ENCODE measurements at regions not wholly inside any gene's neighbourhood (a gene's known extent, or its start where the extent isn't known, plus 50 kb on each side); places are given as distances from the start of the nearest gene placed in this dataset.

DNA sequence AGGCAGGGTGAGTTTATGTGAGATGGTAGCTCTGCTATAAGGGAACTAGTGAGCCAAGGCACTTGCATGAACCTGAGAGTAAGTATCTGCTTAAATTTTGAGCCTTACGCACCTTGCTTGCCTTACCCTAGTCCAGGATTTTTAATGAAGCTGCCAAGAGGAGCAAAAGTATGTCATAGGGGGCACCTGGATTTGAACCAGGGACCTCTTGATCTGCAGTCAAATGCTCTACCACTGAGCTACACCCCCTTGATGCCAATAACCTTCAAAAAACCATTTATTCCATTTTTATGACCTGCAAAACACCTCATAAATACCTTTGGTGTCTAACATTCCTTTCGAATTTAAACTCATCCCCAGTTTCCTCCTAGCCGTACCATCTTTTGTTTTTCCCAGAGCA is 88.3 kb upstream of the ACP3 start:
- TF ChIP-seq, protein P1, sequence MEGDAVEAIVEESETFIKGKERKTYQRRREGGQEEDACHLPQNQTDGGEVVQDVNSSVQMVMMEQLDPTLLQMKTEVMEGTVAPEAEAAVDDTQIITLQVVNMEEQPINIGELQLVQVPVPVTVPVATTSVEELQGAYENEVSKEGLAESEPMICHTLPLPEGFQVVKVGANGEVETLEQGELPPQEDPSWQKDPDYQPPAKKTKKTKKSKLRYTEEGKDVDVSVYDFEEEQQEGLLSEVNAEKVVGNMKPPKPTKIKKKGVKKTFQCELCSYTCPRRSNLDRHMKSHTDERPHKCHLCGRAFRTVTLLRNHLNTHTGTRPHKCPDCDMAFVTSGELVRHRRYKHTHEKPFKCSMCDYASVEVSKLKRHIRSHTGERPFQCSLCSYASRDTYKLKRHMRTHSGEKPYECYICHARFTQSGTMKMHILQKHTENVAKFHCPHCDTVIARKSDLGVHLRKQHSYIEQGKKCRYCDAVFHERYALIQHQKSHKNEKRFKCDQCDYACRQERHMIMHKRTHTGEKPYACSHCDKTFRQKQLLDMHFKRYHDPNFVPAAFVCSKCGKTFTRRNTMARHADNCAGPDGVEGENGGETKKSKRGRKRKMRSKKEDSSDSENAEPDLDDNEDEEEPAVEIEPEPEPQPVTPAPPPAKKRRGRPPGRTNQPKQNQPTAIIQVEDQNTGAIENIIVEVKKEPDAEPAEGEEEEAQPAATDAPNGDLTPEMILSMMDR (IDR thresholded peaks at IDR 0.05; ENCODE audit: low read depth, low read length): no peak
- no peak for TF ChIP-seq EZH2phosphoT487 (IDR thresholded peaks at IDR 0.05; ENCODE audit: low read depth)

All from OCI-LY3 (cell line).